Right ventricle myocardium inferior (tissue), 1 donor: ENCODE measurements at regions not wholly inside any gene's neighbourhood (a gene's known extent, or its start where the extent isn't known, plus 50 kb on each side); places are given as distances from the start of the nearest gene placed in this dataset.

ENCODE experiments used
- ATAC-seq: fragments of 200-7000 bp; cut with Tn5 transposase; one replicate; pipeline ENCODE4 v1.9.1; 2020; ENCODE audit warnings: mild to moderate bottlenecking, moderate library complexity
- DNase-seq: peaks from one replicate; pipeline ENCODE4 v3.0.0; 2021; ENCODE audit errors: missing footprints
- intact Hi-C: fragments of 100-400 bp; cut with DNase I; formaldehyde crosslinking; loops from one replicate; pipeline ENCODE4 v1.11.0; 2022
- donor health status: DM: no; HTN: yes; CAD: no; lungs with severe emphysema.

- DNase-seq (no peak), ATAC-seq (peak; percentile 54)
- intact Hi-C loops, result loop anchor here (10.0 kb wide), 1 partner anchor 807 kb away; no protein-coding TSS in a partner anchor
Measured at GRCh38 chr6:127641905-127642304, 64.9 kb downstream of the C6orf58 start.
